Stimulated activated CD4-positive, alpha-beta T cell treated with anti-CD3 and anti-CD28 coated beads, Interleukin-1b, Interleukin-23, amount 100 ng/mL, for 24 hours (primary cell): ENCODE measurements at regions not wholly inside any gene's neighbourhood (a gene's known extent, or its start where the extent isn't known, plus 50 kb on each side); places are given as distances from the start of the nearest gene placed in this dataset.

ENCODE experiments used
- DNase-seq, 4 experiments: peaks; one replicate each; pipeline ENCODE4 v3.0.0-alpha.2; 2020; ENCODE audit warnings: low read depth in 4 of 4, low spot score in 1 of 4

GRCh38 chr12:77433799-77434198 lies 368.4 kb upstream of the E2F7 start:
- DNase-seq, result no peak

- no peak for DNase-seq
Observed at GRCh38 chr12:77429426-77429825, 364.1 kb upstream of the E2F7 start.

GRCh38 chr12:77421152-77421551 lies 355.8 kb upstream of the E2F7 start:
- DNase-seq, result no peak

- DNase-seq, result no peak
Observed at GRCh38 chr12:77409551-77409950, 344.2 kb upstream of the E2F7 start.

DNA sequence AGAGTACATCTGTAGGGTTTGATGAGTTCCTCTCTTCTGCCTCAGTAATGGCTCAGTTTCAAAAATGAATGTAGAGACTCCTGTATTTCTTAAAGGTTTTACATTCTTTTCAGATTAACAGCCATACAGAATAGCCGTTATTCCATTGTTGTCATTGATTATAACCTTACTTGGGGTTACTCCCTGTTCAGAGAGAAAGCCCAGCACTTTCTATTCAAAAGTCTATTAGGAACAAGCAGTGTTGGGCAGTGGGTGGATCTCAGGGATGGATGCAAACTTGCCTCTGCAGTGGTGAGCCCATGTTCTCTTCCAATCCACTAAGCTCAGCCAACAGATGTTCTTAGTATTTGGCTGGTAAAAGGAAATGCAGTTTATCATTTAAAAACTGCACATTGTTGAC lies 342.6 kb upstream of the E2F7 start:
- DNase-seq, result no peak

GRCh38 chr12:77406219-77406905 lies 341.0 kb upstream of the E2F7 start:
- no peak for DNase-seq

- DNase-seq, result no peak
Observed at GRCh38 chr12:77402716-77403115, 337.3 kb upstream of the E2F7 start.

DNA sequence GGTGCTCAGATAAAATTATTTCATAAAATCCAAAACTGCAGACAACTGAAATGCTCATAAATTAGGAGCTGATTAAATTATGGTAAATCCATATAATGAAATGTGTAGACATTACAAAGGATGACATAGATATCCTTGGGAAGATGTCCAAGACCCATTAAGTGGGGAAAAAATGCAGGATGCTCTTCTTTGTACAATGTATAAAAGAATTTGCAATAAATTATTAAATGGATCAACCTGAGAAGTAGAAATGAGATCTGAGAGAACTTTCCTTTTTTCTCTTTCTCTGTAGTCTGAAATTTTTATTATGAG lies 336.4 kb upstream of the E2F7 start:
- DNase-seq, result no peak

DNA sequence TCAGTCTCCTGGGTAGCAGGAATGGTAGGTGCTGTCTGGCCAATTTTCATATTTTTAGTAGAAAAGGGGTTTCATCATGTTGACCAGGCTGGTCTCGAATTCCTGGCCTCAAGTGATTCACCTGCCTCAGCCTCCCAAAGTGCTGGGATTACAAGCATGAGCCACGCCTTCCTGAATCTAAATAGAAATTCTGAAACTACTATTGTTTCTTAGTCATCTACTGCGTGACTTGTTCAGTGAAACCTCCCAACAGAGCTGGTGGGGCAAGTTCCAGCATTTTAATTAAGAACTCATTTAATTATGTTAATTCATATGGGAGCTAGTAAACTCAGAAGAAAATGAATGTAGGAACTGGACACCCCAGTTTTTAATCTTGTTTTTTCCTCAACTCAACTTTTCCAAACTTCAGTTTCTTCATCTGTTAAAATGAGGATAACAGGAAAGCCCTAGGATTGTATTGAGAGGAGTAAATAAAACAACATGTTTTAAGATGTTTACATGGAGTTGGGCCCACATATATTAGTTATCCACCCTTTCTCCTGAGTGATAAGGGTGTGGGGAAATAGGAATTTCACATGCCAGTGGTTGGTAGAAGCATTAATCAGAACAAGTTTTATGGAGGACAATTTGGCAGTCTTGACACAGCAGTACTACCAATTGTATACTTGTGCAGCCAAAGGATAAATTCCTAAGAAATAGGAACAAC lies 335.8 kb upstream of the E2F7 start:
- DNase-seq, result no peak

GRCh38 chr12:77392467-77393088 lies 327.2 kb upstream of the E2F7 start:
- no peak for DNase-seq

DNA sequence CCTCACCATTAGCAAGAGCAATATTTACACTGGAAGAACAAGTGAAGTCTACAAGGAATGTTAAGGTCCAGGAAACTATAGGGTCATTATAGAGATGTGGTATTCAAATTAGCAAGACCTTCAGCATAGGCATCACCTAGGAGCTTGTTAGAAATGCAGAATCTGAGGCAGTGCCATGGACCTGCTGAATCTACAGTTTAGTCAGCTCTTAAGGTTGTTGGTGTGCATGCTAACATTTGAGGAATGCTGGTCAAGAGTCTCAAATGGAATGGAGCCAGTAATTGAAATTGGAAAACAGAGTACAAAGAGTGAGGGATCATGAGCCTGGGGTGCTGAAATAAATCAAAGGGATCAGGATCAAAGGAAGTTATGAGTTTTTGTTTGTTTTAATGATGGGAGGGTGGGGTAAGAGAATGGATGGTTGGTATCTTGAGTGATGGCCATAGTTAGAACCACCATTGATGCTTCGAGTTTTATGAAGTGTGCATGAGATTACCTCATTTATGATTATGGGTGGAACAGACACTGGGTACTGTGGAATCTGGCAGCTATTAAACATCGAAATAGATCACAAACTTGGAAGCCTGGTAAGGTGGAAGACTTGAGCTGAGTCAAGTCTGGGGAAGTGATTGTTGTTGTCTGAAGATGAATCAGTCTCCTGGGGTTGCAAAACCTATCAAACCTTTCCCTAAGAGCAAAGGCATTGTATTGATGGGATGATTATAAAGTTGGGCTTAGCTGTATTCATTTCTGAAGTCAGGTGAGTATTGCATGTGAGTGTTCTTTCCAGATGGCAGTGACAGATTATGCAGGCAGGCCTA lies 323.3 kb upstream of the E2F7 start:
- DNase-seq, result no peak

DNA sequence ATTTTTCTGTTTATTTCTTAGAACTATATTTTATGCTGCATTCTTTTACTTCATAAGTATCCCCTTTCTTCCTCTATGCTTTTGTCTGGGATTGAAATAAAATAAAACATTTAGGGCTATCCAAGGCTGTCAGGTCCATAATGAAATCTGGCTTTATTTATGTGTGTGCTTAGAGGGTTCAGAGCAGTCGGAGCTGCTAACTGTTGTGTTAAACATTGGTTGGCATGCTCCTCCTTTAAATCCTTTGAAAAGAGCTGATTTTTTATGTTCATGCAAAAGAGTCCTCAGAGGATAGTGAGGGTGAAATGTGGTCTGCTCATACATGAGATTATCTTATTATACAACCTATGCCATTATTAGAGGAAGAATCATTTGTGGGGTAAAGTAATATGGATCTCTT lies 322.3 kb upstream of the E2F7 start:
- DNase-seq, result no peak

GRCh38 chr12:77387214-77387613 lies 321.8 kb upstream of the E2F7 start:
- DNase-seq, result no peak

DNA sequence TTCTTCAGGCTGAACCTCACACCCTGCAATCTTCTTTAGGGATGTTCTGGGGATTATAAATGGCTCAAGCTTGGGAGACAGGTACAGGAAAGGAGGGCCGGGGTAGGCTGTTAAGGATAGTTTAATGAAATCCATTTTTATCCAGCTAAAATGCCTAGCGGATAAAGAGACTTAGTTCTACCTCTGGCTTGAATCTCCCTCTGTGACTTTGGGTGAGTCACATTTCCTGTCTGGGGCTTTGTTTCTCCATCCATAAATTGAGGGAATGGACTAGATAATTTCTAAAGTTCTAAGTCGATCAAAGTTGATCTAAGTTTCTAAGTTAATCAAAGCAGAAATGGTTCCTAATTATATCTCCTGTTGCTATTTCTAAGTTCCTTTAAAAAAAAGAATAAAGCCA lies 319.6 kb upstream of the E2F7 start:
- DNase-seq, result no peak

GRCh38 chr12:77382096-77382742 lies 316.9 kb upstream of the E2F7 start:
- DNase-seq, result no peak

- no peak for DNase-seq
Observed at GRCh38 chr12:77377622-77378021, 312.3 kb upstream of the E2F7 start.

- DNase-seq, result no peak
Observed at GRCh38 chr12:77377116-77377515, 311.7 kb upstream of the E2F7 start.

DNA sequence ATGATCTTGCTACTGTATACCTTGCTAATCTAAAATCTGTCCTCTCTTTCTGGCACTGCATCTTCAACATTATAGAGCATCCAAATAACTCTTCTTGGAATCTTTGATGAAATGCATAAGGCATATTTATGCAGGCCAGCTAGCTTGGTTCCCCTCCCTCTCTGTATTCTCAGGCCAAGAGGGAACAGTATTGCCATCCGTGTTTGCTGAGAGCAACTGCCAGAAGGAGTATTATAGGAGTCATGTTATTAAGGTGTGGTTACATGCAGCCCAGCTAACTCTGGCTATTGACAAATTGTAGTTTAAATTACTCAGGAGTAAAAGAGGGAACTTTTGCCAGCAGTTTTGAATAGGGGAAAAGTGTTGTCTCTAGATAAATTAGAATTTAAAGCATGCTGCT lies 309.3 kb upstream of the E2F7 start:
- no peak for DNase-seq

GRCh38 chr12:77372494-77372893 lies 307.1 kb upstream of the E2F7 start:
- DNase-seq, result no peak

- no peak for DNase-seq
Observed at GRCh38 chr12:77372026-77372425, 306.7 kb upstream of the E2F7 start.

DNA sequence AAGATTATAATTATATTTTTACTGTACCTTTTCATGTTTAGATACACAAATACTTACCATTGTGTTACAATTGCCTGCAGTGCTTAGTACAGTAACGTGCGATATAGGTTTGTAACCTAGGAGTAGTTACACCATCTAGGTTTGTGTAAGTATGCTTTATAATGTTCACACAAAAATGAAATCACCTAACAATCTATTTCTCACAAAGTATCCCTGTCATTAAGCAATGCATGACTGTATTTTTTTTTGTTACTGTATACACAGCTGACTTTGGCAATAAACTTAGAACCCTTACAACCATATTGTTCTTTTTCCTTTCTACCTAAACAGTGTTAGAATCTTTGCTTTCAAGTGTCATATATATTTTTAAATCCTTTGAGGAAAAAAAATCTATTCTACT lies 303.0 kb upstream of the E2F7 start:
- DNase-seq, result no peak
